HG03196 (cell line): ENCODE measurements at regions not wholly inside any gene's neighbourhood (a gene's known extent, or its start where the extent isn't known, plus 50 kb on each side); places are given as distances from the start of the nearest gene placed in this dataset.
"Not testable (repeated sequence)": the region's sequence is repeated elsewhere in the genome, so short reads cannot be mapped to it uniquely, and the experiment has no call there.

Experiments used
- ATAC-seq: cut with Tn5 transposase; IDR thresholded peaks from one replicate; pipeline ENCODE4 v1.9.1; 2021; ENCODE audit not compliant: unreplicated experiment

DNA sequence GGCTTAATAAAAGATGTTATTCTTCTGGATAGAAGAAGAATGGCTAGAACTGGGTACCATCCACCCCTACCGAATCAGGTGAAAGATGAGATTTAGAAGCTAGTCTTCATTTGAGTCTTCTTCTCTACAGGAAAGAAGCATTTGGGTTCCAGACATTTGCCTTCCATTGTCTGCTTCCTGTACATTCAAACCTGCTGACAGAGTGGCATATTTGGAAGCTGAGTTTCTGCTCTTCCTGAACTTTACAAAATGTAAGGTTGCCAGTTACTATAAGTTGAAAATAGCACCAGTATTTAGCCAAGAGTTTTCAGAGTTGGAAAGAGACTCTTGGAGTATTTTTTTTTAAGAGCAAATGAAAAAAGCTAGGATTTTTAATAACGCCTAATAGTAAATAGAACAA is 525.4 kb upstream of the TLE4 start:
- ATAC-seq = no peak

GRCh38 chr9:79049371-79049770 is 522.4 kb upstream of the TLE4 start:
- ATAC-seq = no peak

- ATAC-seq = no peak
These were observed 518.2 kb upstream of the TLE4 start for GRCh38 chr9:79053598-79053997.

DNA sequence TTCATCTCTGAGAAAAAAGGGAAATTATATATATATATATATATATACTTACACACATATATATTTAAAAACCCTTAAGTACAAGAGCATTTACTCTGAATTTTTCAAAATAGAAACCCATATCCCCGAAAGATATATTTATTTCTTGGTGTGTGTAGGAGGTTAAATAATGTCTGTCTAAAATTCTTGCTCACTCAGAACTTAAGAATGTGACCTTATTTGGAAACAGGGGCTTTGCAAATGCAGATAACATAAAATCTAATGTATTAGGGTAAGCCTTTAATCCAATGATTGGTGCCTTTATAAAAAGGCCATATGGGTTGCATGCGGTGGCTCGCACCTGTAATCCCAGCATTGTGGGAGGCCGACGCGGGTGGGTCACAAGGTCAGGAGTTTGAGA is 517.3 kb upstream of the TLE4 start:
- ATAC-seq = no peak

GRCh38 chr9:79056041-79056440 is 515.7 kb upstream of the TLE4 start:
- ATAC-seq = no peak

DNA sequence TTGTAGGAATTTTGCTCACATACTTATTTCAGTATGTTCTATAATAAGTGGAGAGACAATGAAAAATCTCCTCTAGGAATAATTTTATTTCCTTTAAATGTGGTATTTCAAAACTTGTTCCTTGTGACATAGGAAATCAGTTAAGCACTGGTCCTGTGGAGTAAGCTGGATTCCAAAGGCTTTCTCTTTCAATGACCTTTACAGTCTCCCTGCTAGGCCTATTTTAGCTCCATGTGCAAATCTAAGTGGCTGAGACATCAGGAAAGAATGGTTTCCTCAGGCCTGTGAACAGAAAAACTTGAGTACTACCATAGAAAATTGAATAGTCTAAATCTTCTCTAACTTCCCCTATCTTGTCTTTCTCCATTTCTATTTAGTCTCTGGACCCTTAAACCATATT is 514.2 kb upstream of the TLE4 start:
- ATAC-seq = no peak

- no peak for ATAC-seq
These were observed 511.0 kb upstream of the TLE4 start for GRCh38 chr9:79060766-79061165.

DNA sequence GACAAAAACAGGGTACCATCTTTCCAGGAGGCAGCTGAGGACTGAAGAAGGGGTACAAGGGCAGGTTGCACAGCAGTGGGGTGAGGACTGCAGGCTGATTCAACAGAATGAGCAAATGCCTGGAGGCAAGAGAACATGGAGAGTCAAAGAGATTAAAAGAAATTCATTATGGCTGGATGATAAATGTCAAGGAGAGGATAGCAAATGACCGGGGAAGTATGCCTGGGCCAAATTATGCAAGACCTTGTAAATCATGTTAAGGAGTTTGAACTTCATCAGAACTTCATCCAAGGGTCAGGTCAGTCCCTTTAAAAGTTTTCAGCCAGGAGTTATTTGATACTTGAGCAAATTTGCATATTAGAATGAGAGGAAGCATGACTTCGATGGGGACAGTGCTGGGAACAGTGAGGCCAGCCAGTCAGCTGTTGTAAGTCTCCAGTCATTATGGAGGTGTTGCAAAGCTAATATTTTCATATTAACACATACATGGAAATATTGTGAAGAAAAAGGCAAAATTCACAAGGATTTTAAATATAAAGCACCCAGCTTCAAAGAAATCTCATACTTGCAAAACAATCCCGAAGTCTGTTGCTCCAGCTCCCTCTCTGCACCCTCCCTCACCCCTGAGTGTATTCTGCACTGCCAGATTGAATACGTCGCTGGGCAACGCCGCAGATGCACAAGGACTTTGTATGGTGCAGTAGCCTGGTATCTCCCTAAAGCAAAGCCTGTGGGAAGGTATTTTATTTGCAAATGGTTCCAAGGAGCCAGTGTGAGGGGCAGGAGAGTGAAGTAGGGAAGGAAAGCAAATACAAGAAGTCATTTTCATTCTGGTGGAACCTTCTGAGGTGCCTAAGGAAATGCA is 509.8 kb upstream of the TLE4 start:
- no peak for ATAC-seq

- ATAC-seq = no peak
These were observed 498.6 kb upstream of the TLE4 start for GRCh38 chr9:79073201-79073600.

DNA sequence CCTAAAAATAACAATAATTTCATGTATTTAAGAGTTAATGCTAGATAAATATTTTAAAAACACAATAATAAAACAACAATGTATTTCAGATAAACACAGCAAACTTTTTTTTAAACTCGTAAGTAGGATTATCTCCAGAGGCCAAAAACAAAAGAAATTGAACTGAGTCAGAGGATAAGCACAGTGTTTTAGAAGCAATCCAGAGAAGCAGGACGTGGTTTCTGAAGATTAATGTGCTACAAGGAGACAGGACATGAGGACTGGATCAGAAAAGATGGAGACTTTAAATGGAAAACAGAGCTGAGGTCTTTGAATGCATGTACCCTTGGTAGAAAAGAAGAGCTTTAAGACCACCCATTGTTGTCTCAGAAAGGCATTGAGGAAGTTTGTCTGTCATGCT is 491.2 kb upstream of the TLE4 start:
- ATAC-seq = no peak

DNA sequence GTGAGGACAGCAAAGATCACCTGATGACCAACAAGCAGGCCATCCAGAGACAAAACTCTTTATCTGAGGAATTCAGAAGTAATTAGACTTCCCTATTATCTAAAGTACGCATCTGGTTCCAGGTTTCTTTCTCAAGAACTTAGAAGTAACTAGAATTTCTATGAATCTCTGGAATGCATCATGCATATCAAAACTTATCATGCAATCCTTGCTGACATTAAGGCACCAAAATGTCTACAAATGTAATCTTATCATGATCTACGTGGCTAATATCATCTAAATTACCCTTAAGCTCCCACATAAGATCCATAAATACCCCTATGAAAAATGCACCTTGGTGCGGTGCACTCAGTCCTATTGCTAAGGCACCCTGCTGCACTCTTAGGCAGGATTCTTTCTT is 488.1 kb upstream of the TLE4 start:
- ATAC-seq = no peak

GRCh38 chr9:79087133-79087532 is 484.6 kb upstream of the TLE4 start:
- no peak for ATAC-seq

DNA sequence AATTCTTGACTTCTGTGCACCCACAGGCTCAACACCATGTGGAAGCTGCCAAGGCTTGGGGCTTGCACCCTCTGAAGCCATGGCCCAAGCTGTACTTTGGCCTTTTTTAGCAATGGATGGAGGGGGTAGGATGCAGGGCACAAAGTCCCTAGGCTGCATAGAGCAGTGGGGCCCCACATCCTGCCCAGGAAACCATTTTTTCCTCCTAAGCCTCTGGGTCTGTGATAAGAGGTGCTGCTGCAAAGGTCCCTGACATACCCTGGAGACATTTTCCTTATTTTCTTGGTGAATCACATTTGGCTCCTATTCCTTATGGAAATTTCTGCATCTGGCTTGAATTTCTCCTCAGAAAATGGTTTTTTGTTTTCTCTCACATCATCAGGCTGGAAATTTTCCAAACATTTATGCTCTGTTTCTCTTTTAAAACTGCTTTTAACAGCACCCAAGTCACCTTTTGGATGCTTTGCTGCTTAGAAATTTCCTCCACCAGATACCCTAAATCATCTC is 482.7 kb upstream of the TLE4 start:
- no peak for ATAC-seq

- ATAC-seq = not testable (repeated sequence)
These were observed 481.9 kb upstream of the TLE4 start for GRCh38 chr9:79089851-79090250.

DNA sequence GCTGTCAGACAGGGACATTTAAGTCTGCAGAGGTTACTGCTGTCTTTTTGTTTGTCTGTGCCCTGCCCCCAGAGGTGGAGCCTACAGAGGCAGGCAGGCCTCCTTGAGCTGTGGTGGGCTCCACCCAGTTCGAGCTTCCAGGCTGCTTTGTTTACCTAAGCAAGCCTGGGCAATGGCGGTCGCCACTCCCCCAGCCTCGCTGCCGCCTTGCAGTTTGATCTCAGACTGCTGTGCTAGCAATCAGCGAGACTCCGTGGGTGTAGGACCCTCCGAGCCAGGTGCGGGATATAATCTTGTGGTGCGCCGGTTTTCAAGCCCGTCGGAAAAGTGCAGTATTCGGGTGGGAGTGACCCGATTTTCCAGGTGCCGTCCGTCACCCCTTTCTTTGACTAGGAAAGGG is 468.5 kb upstream of the TLE4 start:
- ATAC-seq = not testable (repeated sequence)

DNA sequence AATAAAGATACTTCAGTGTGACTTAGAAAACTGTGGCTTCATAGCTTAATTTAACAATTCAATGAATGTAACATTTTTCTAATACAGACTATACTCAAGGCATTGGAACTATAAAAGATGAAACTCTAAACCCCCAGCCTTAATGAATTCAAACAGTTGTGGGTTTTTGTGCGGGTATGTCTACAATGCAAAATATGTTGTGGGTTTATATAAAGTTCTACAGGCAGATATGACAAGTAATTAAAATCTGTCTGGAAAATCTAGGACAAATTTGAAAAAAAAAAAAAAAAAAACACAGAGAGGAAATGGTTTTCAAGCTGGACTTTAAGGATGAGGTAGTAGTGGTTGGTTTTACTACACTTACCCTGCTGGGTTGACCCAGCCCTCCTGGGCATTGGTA is 467.5 kb upstream of the TLE4 start:
- no peak for ATAC-seq

DNA sequence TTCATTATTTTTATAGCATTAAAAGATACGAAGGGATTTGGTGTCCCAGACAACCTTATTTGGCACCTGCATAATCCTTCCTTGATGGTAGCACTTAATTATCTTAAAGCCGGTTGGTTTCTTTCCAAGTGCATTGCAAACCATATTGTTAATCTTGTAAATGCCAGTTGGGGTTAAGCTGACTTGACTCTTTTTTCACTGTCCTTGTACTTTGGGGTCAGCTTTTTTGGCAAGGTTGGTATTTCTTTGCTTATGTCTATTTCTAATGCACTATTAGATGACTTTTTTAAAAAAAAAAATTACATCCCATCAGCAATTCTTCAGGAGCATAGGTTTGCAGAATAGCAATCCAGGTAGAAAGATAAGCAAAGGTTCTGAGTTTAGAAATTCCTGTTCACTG is 466.8 kb upstream of the TLE4 start:
- no peak for ATAC-seq

DNA sequence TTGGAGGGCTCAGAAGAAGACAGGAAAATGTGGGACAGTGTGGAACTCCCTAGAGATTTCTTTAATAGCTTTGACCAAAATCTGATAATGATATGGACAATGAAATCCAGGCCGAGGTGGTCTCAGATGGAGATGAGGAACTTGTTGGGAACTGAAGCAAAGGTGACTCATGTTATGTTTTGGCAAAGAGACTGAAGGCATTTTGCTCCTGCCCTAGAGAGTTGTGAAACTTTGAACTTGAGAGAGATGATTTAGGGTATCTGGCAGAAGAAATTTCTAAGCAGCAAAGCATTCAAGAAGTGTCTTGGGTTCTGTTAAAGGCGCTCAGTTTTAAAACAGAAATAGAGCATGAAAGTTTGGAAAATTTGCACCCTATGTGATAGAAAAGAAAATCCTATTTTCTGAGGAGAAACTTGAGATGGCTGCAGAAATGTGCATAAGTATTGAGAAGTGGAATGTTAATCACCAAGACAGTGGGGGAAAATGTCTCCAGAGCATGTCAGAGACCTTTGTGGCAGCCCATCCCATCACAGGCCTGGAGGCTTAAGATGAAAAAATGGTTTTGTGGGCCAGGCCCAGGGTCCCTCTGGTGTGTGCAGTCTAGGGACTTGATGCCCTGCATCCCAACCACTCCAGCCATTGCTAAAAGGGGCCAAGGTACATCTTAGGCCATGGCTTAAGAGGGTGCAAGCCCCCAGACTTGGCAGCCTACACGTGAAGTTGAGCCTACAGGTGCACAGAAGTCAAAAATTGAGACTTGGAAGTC is 463.7 kb upstream of the TLE4 start:
- no peak for ATAC-seq

GRCh38 chr9:79111653-79112052 is 460.1 kb upstream of the TLE4 start:
- ATAC-seq = no peak

- no peak for ATAC-seq
These were observed 456.6 kb upstream of the TLE4 start for GRCh38 chr9:79115176-79115575.

DNA sequence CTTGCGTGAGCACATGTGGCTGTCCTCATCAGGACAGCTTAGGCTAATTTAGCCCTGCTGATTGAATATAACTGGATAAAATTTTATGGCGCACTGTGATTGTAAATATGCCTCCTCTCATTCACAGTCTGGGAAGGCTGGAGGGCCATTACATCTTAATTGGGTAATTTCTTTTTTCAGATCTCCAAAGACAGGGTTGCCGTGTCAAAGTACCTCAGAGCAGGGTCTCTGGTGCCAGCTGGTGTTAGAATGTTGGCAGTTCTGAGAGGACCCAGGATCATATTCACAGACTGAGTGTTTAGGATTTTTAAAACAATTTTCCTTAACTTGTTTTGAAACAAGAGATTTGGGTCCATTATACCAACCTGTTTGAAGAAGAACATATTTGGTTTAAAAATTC is 455.7 kb upstream of the TLE4 start:
- ATAC-seq = no peak

- ATAC-seq = no peak
These were observed 455.1 kb upstream of the TLE4 start for GRCh38 chr9:79116709-79117108.
